Suprapubic skin (tissue), 3 donors: ENCODE measurements at regions not wholly inside any gene's neighbourhood (a gene's known extent, or its start where the extent isn't known, plus 50 kb on each side); places are given as distances from the start of the nearest gene placed in this dataset.
"Not testable (repeated sequence)": the region's sequence is repeated elsewhere in the genome, so short reads cannot be mapped to it uniquely, and the experiment has no call there.

ENCODE experiments used
- EP300 ChIP-seq: sonication (generic); formaldehyde crosslinking; IDR thresholded peaks from one replicate; pipeline ENCODE4 v1.6.1; 2017; ENCODE audit warnings: antibody characterized with exemption
- POLR2A ChIP-seq, 2 donors: fragments of 450-650 bp; IDR thresholded peaks; one replicate each; pipeline ENCODE4 v1.6.1; 2017; ENCODE audit warnings: antibody characterized with exemption in 2 of 2, mild to moderate bottlenecking in 2 of 2, moderate library complexity in 2 of 2
- TF ChIP-seq, protein P1 (sequence below), 2 donors: fragments of 200-600 bp in 1 of 2; fragments of 450-650 bp in 1 of 2; sonication (generic) in 1 of 2; IDR thresholded peaks; one replicate each; pipeline ENCODE4 v1.5.1; 2016 to 2019; ENCODE audit warnings: antibody characterized with exemption in 2 of 2, mild to moderate bottlenecking in 1 of 2, moderate library complexity in 1 of 2

DNA sequence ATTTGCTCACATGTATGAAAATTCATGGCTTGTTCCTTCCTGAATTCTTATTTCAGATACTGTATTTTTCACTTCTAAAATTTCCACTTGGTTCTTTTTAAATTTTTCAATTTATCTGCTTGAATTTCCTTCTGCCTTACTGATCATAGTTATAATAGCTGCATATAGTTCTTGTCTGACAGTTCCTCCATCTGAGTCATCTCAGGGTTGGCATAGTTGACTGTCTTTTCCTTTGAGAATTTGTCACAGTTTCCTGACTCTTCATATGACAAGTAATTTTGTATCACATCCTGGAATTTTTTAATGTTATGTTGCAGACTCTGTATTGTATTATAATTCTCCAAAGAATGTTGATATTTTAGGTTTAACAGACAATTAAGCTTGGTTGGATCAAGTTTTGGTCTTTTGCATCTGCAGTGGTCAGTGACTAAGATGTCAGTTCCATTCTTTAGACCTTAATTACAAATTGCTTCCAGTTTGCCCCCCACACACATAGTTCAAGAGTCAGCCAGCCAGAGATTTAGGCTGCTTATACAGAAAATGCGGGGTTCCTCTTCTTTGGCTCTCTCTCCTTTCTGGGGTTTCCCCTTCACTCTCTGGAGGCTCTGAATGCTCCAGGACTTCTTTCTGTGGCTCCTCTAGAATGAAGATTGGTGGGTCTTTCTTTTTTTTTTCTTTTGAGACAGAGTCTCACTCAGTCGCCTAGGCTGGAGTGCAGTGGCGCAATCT, 153.7 kb upstream of the NBPF12 start:
- TF ChIP-seq, protein P1, sequence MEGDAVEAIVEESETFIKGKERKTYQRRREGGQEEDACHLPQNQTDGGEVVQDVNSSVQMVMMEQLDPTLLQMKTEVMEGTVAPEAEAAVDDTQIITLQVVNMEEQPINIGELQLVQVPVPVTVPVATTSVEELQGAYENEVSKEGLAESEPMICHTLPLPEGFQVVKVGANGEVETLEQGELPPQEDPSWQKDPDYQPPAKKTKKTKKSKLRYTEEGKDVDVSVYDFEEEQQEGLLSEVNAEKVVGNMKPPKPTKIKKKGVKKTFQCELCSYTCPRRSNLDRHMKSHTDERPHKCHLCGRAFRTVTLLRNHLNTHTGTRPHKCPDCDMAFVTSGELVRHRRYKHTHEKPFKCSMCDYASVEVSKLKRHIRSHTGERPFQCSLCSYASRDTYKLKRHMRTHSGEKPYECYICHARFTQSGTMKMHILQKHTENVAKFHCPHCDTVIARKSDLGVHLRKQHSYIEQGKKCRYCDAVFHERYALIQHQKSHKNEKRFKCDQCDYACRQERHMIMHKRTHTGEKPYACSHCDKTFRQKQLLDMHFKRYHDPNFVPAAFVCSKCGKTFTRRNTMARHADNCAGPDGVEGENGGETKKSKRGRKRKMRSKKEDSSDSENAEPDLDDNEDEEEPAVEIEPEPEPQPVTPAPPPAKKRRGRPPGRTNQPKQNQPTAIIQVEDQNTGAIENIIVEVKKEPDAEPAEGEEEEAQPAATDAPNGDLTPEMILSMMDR (IDR thresholded peaks at IDR 0.05) = not testable (repeated sequence)
- TF ChIP-seq POLR2A (IDR thresholded peaks at IDR 0.05); EP300: not testable (repeated sequence)
